ENCODE measurements at regions not wholly inside any gene's neighbourhood (a gene's known extent, or its start where the extent isn't known, plus 50 kb on each side); places are given as distances from the start of the nearest gene placed in this dataset.

GRCh38 chr7:46880508-46881196 is 701.3 kb downstream of the TNS3 start:
- no peak for TF ChIP-seq CTCF (IDR thresholded peaks at IDR 0.05; ENCODE audit: insufficient read depth, missing control alignments)
- DNase-seq (ENCODE audit: insufficient read length, low spot score) (no peak), FAIRE-seq (no peak)

- DNase-seq (ENCODE audit: insufficient read length, low spot score) (no peak), FAIRE-seq (no peak)
- TF ChIP-seq CTCF (IDR thresholded peaks at IDR 0.05; ENCODE audit: insufficient read depth, missing control alignments): no peak
Observed at GRCh38 chr7:46879783-46880182, 702.1 kb downstream of the TNS3 start.

GRCh38 chr7:46871516-46871915 is 710.4 kb downstream of the TNS3 start:
- FAIRE-seq (no peak), DNase-seq (ENCODE audit: insufficient read length, low spot score) (no peak)
- no peak for TF ChIP-seq CTCF (IDR thresholded peaks at IDR 0.05; ENCODE audit: insufficient read depth, missing control alignments)

GRCh38 chr7:46864716-46865115 is 717.2 kb downstream of the TNS3 start:
- FAIRE-seq: no peak
- TF ChIP-seq CTCF (IDR thresholded peaks at IDR 0.05; ENCODE audit: insufficient read depth, missing control alignments): no peak

GRCh38 chr7:46859963-46860475 is 721.9 kb downstream of the TNS3 start:
- no peak for FAIRE-seq
- TF ChIP-seq CTCF (IDR thresholded peaks at IDR 0.05; ENCODE audit: insufficient read depth, missing control alignments): no peak
- no peak for DNase-seq (ENCODE audit: insufficient read length, low spot score)

More at GRCh38 chr7:46864716-46865115, 717.2 kb downstream of the TNS3 start:
- no peak for DNase-seq (ENCODE audit: insufficient read length, low spot score)

- no peak for FAIRE-seq
- no peak for TF ChIP-seq CTCF (IDR thresholded peaks at IDR 0.05; ENCODE audit: insufficient read depth, missing control alignments)
- no peak for DNase-seq (ENCODE audit: insufficient read length, low spot score)
Observed at GRCh38 chr7:46855851-46856250, 726.1 kb downstream of the TNS3 start.

- DNase-seq (ENCODE audit: insufficient read length, low spot score) (no peak), FAIRE-seq (no peak)
- TF ChIP-seq CTCF (IDR thresholded peaks at IDR 0.05; ENCODE audit: insufficient read depth, missing control alignments): peak; percentile 19
Observed at GRCh38 chr7:46854958-46855473, 726.9 kb downstream of the TNS3 start.
